Mesendoderm (in vitro differentiated cells): ENCODE measurements at regions not wholly inside any gene's neighbourhood (a gene's known extent, or its start where the extent isn't known, plus 50 kb on each side); places are given as distances from the start of the nearest gene placed in this dataset.

Source experiments
- DNase-seq: peaks from one replicate; pipeline ENCODE4 v3.0.0; 2013
- H2AK5ac ChIP-seq: 2 replicates; pipeline ENCODE4 v1.6.1; 2013; ENCODE audit warnings: low read length, inconsistent platforms
- H2BK120ac ChIP-seq: 2 replicates; pipeline ENCODE4 v1.6.1; 2013; ENCODE audit warnings: low read depth, mild to moderate bottlenecking, low read length, moderate library complexity, mixed read lengths
- H2BK15ac ChIP-seq: replicated peaks from 2 replicates; pipeline ENCODE4 v1.6.1; 2013; ENCODE audit warnings: low read depth, mild to moderate bottlenecking, moderate library complexity
- H2BK5ac ChIP-seq: 2 replicates; pipeline ENCODE4 v1.6.1; 2013; ENCODE audit warnings: low read length, inconsistent platforms
- H3K18ac ChIP-seq: 2 replicates; pipeline ENCODE4 v1.6.1; 2013; ENCODE audit warnings: mild to moderate bottlenecking, low read length, mixed read lengths
- H3K23ac ChIP-seq: one replicate; pipeline ENCODE4 v1.6.1; 2013; ENCODE audit warnings: low read length
- H3K27ac ChIP-seq: 2 replicates; pipeline ENCODE4 v1.5.1; 2013; ENCODE audit warnings: low read depth, mild to moderate bottlenecking, inconsistent platforms, low read length, moderate library complexity
- H3K27me3 ChIP-seq: 2 replicates; pipeline ENCODE4 v1.6.1; 2013; ENCODE audit warnings: low read length, control low read depth, mild to moderate bottlenecking, inconsistent platforms; ENCODE audit not compliant: insufficient read depth, poor library complexity
- H3K36me3 ChIP-seq: 2 replicates; pipeline ENCODE4 v1.6.1; 2013; ENCODE audit warnings: low read length, inconsistent platforms; ENCODE audit not compliant: control insufficient read depth, insufficient read depth
- H3K4ac ChIP-seq: one replicate; pipeline ENCODE4 v1.6.1; 2013; ENCODE audit warnings: low read depth, mild to moderate bottlenecking, low read length, moderate library complexity
- H3K4me1 ChIP-seq: 2 replicates; pipeline ENCODE4 v1.6.1; 2013; ENCODE audit warnings: low read depth, low read length, inconsistent platforms; ENCODE audit not compliant: control insufficient read depth
- H3K4me2 ChIP-seq: 2 replicates; pipeline ENCODE4 v1.6.1; 2013; ENCODE audit warnings: low read length
- H3K4me3 ChIP-seq: 2 replicates; pipeline ENCODE4 v1.5.1; 2013; ENCODE audit warnings: mild to moderate bottlenecking, low read length
- H3K56ac ChIP-seq: one replicate; pipeline ENCODE4 v1.6.1; 2013; ENCODE audit warnings: low read length
- H3K79me1 ChIP-seq: 2 replicates; pipeline ENCODE4 v1.6.1; 2013; ENCODE audit warnings: low read length, inconsistent platforms
- H3K79me2 ChIP-seq: 2 replicates; pipeline ENCODE4 v1.6.1; 2013; ENCODE audit warnings: mild to moderate bottlenecking, low read length; ENCODE audit not compliant: control insufficient read depth, insufficient read depth
- H3K9ac ChIP-seq: 2 replicates; pipeline ENCODE4 v1.6.1; 2013; ENCODE audit warnings: low read length, inconsistent platforms
- H4K5ac ChIP-seq: one replicate; pipeline ENCODE4 v1.6.1; 2013; ENCODE audit warnings: low read length
- H4K8ac ChIP-seq: one replicate; pipeline ENCODE4 v1.6.1; 2013; ENCODE audit warnings: low read depth, mild to moderate bottlenecking, control low read depth, low read length, moderate library complexity
- WGBS: extraction: QIAGEN DNeasy Blood & Tissue Kit; methylation state at CpG from one replicate; pipeline ENCODE4 v1.1.7; 2013; ENCODE audit warnings: low lambda C conversion rate, missing lambda C conversion rate; ENCODE audit not compliant: insufficient coverage; ENCODE audit errors: extremely low coverage; 5-methylcytosine and 5-hydroxymethylcytosine counted together

DNA sequence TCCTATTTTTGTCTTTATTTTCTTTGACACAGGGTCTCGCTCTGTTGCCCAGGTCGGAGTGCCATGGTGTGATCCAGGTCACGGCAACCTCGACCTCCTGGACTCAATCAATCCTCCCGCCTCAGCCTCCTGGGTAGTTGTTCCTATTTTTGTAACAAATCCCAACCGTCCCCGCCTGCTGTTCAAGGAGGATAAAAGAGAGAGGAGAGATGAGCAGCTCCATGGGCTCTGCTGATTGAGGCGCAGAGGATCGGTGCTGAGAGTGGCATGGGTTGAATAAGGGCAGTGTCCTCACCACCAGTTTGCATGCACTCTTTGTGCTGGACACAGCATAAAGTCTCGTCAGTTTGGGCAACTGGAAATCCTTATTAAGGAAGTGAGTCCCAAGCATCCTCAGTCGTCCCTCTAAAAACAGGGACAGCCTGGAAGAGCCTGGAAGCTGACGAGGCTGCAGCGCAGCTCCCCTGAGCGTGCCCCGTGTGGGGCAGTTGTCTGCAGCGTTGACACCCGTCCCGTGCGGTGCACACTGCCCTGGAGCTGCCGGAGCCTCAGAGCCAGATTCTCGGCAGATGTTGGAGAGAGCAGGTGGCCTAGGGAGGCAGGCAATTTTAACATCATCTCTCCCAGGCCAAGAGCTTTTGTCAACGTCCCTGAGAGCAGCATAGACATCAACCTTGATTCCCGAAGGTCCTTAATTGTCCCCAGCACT, 404.2 kb upstream of the RNF32 start:
- H3K4me3 ChIP-seq, result no peak overlapping the region
- no peak overlapping the region for H2BK120ac ChIP-seq
- H3K4me2 ChIP-seq, result no peak overlapping the region
- H3K79me1 ChIP-seq, result no peaks in the 10 kb centered on the region
- H3K18ac ChIP-seq, result no peak overlapping the region
- H3K4me1 ChIP-seq, result no peaks in the 10 kb centered on the region
- H3K4ac ChIP-seq, result no peak overlapping the region
- H3K23ac ChIP-seq, result no peak overlapping the region
- H3K27me3 ChIP-seq, result no peaks in the 10 kb centered on the region
- no peaks in the 10 kb centered on the region for H3K79me2 ChIP-seq
- H4K8ac ChIP-seq, result no peak overlapping the region
- no peak overlapping the region for H2AK5ac ChIP-seq
- no peak for DNase-seq
- no peak overlapping the region for H3K56ac ChIP-seq
- no CpG with 5 or more reads among the region's 23 CpGs for WGBS
- no peaks in the 10 kb centered on the region for H3K36me3 ChIP-seq
- no peak overlapping the region for H2BK5ac ChIP-seq
- no peak overlapping the region for H3K9ac ChIP-seq
- H4K5ac ChIP-seq, result no peak overlapping the region
- no peak overlapping the region for H3K27ac ChIP-seq
- no peak overlapping the region for H2BK15ac ChIP-seq

DNA sequence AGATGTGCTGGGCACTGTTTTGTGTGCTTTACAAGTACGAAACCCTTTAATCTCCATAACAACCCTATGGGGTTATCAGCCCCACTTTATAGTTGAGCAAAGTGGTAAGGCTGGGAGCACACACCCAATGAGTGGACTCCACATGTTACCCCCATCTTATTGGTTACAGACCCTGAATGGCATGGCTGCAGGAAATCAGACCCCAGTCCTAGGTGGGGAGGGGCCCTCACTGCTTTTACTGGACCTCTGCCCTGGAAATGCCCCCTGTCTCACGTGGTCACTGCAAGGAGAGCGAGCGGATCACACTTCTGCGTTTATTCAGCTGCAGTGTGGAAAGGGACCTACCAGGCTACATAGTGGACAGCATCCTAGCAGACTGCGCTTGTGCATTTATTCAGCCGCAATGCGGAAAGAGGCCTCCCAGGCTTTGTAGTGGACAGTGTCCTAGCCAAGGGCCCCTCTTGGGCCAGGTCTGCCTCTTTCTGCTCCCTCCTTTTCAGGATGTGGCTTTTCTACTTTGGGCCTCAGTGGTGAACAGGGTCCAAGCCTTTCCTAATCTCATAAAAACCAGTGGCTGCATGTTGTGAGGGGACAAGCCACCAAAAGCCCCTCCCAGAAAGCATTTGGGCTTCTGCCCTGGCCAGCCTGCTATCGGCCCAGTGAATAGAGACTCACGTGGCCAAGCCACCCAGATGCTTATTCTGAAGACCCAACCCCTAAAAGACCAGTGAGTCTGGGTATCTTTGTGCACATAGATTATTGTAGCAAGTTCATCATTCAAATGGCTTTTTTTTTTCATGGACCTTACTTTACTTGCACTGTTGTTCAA, 405.7 kb upstream of the RNF32 start:
- H3K9ac ChIP-seq, result no peak overlapping the region
- no CpG with 5 or more reads among the region's 10 CpGs for WGBS
- no peaks in the 10 kb centered on the region for H3K36me3 ChIP-seq
- no peak overlapping the region for H3K4me3 ChIP-seq
- H3K23ac ChIP-seq, result no peak overlapping the region
- no peaks in the 10 kb centered on the region for H3K27me3 ChIP-seq
- H3K18ac ChIP-seq, result no peak overlapping the region
- no peak overlapping the region for H3K4ac ChIP-seq
- H4K8ac ChIP-seq, result no peak overlapping the region
- DNase-seq, result no peak
- no peaks in the 10 kb centered on the region for H3K79me2 ChIP-seq
- H3K4me1 ChIP-seq, result no peaks in the 10 kb centered on the region
- no peak overlapping the region for H3K4me2 ChIP-seq
- no peak overlapping the region for H2BK120ac ChIP-seq
- H2AK5ac ChIP-seq, result no peak overlapping the region
- H3K79me1 ChIP-seq, result no peaks in the 10 kb centered on the region
- H2BK5ac ChIP-seq, result no peak overlapping the region
- no peak overlapping the region for H2BK15ac ChIP-seq
- H4K5ac ChIP-seq, result no peak overlapping the region
- H3K27ac ChIP-seq, result no peak overlapping the region
- no peak overlapping the region for H3K56ac ChIP-seq

GRCh38 chr7:156234192-156234591, 406.4 kb upstream of the RNF32 start:
- H3K4me2 ChIP-seq, result no peak overlapping the region
- H2AK5ac ChIP-seq, result no peak overlapping the region
- no peak overlapping the region for H3K4ac ChIP-seq
- no peak overlapping the region for H4K8ac ChIP-seq
- H3K79me2 ChIP-seq, result no peaks in the 10 kb centered on the region
- H3K27me3 ChIP-seq, result no peaks in the 10 kb centered on the region
- no peak overlapping the region for H3K18ac ChIP-seq
- no peak overlapping the region for H3K4me3 ChIP-seq
- H3K4me1 ChIP-seq, result no peaks in the 10 kb centered on the region
- no peak overlapping the region for H3K56ac ChIP-seq
- H4K5ac ChIP-seq, result no peak overlapping the region
- no peak overlapping the region for H2BK5ac ChIP-seq
- no peak overlapping the region for H2BK120ac ChIP-seq
- H3K9ac ChIP-seq, result no peak overlapping the region
- H2BK15ac ChIP-seq, result no peak overlapping the region
- no CpG with 5 or more reads among the region's 5 CpGs for WGBS
- no peaks in the 10 kb centered on the region for H3K79me1 ChIP-seq
- H3K36me3 ChIP-seq, result no peaks in the 10 kb centered on the region
- H3K23ac ChIP-seq, result no peak overlapping the region
- no peak overlapping the region for H3K27ac ChIP-seq
- no peak for DNase-seq

- no peak overlapping the region for H3K4ac ChIP-seq
- H3K4me2 ChIP-seq, result no peak overlapping the region
- H3K27me3 ChIP-seq, result no peaks in the 10 kb centered on the region
- H3K4me3 ChIP-seq, result no peak overlapping the region
- no peak for DNase-seq
- no peaks in the 10 kb centered on the region for H3K79me1 ChIP-seq
- no peak overlapping the region for H3K18ac ChIP-seq
- H2AK5ac ChIP-seq, result no peak overlapping the region
- H4K8ac ChIP-seq, result no peak overlapping the region
- no peak overlapping the region for H3K27ac ChIP-seq
- H3K4me1 ChIP-seq, result no peaks in the 10 kb centered on the region
- WGBS, result no CpG with 5 or more reads among the region's 37 CpGs
- no peak overlapping the region for H3K9ac ChIP-seq
- H2BK120ac ChIP-seq, result no peak overlapping the region
- H2BK15ac ChIP-seq, result no peak overlapping the region
- no peak overlapping the region for H3K56ac ChIP-seq
- H3K36me3 ChIP-seq, result no peaks in the 10 kb centered on the region
- H4K5ac ChIP-seq, result no peak overlapping the region
- no peaks in the 10 kb centered on the region for H3K79me2 ChIP-seq
- H3K23ac ChIP-seq, result no peak overlapping the region
- no peak overlapping the region for H2BK5ac ChIP-seq
Measured at GRCh38 chr7:156232931-156233705, 407.5 kb upstream of the RNF32 start.

- DNase-seq, result no peak
- no peak overlapping the region for H3K56ac ChIP-seq
- H3K4me3 ChIP-seq, result no peak overlapping the region
- H3K4ac ChIP-seq, result no peak overlapping the region
- H3K9ac ChIP-seq, result no peak overlapping the region
- no peak overlapping the region for H4K8ac ChIP-seq
- no peaks in the 10 kb centered on the region for H3K79me2 ChIP-seq
- no peaks in the 10 kb centered on the region for H3K36me3 ChIP-seq
- H3K4me1 ChIP-seq, result no peaks in the 10 kb centered on the region
- H3K79me1 ChIP-seq, result no peaks in the 10 kb centered on the region
- no peak overlapping the region for H4K5ac ChIP-seq
- H3K27ac ChIP-seq, result no peak overlapping the region
- no peaks in the 10 kb centered on the region for H3K27me3 ChIP-seq
- no peak overlapping the region for H2AK5ac ChIP-seq
- H3K18ac ChIP-seq, result no peak overlapping the region
- H3K4me2 ChIP-seq, result no peak overlapping the region
- no peak overlapping the region for H3K23ac ChIP-seq
- no peak overlapping the region for H2BK15ac ChIP-seq
- no peak overlapping the region for H2BK120ac ChIP-seq
- H2BK5ac ChIP-seq, result no peak overlapping the region
- no CpG with 5 or more reads among the region's 12 CpGs for WGBS
Measured at GRCh38 chr7:156230576-156230975, 410.0 kb upstream of the RNF32 start.
